Caco-2 (cell line): ENCODE measurements at regions not wholly inside any gene's neighbourhood (a gene's known extent, or its start where the extent isn't known, plus 50 kb on each side); places are given as distances from the start of the nearest gene placed in this dataset.

Experiments used
- BruUV-seq: library from RNA; stranded (reverse); fragments of 400-500 nt; replicated peaks from 2 replicates; lab custom pipeline; 2021; lab: Mats Ljungman, UMichigan
- CTCF ChIA-PET: fragments of 300-600 bp; sonication (Branson Sonifier 250); formaldehyde crosslinking; loops from one replicate; lab custom pipeline; 2022; ENCODE audit warnings: antibody characterized with exemption; lab: Charles Lee
- POLR2A ChIA-PET: fragments of 300-600 bp; sonication (Branson Sonifier 250); formaldehyde crosslinking; loops from one replicate; lab custom pipeline; 2022; ENCODE audit warnings: antibody characterized with exemption; lab: Charles Lee
- DNase-seq, 2 experiments: peaks; one replicate each; pipeline versions ENCODE4 v3.0.0 to v3.0.0-alpha.2; 2020 to 2022
- H3K27me3 ChIP-seq: replicated peaks from 2 replicates; pipeline ENCODE4 v1.6.0; 2011; ENCODE audit warnings: low read length; ENCODE audit not compliant: control insufficient read depth, insufficient read depth
- H3K36me3 ChIP-seq: 2 replicates; pipeline ENCODE4 v1.5.1; 2011; ENCODE audit warnings: low read length; ENCODE audit not compliant: control insufficient read depth, insufficient read depth
- H3K4me1 ChIP-seq: fragments of 250-450 bp; sonication (Bioruptor Pico); 2 replicates; pipeline ENCODE4 v1.5.1; 2020; ENCODE audit warnings: mild to moderate bottlenecking
- H3K4me3 ChIP-seq: 2 replicates; pipeline ENCODE4 v1.5.1; 2011; ENCODE audit warnings: low read depth, mild to moderate bottlenecking, control low read depth, low read length
- H3K9me3 ChIP-seq: fragments of 250-450 bp; sonication (Bioruptor Pico); 2 replicates; pipeline ENCODE4 v1.5.1; 2020; ENCODE audit warnings: mild to moderate bottlenecking, moderate library complexity
- H3K27ac Mint-ChIP-seq: one replicate; pipeline ENCODE4 v1.8.0; 2022; ENCODE audit warnings: mixed read lengths; ENCODE audit not compliant: unreplicated experiment
- H3K27me3 Mint-ChIP-seq: one replicate; pipeline ENCODE4 v1.8.0; 2022; ENCODE audit warnings: mixed read lengths; ENCODE audit not compliant: insufficient read depth, unreplicated experiment
- H3K36me3 Mint-ChIP-seq: one replicate; pipeline ENCODE4 v1.8.0; 2022; ENCODE audit warnings: mild to moderate bottlenecking, mixed read lengths; ENCODE audit not compliant: insufficient read depth, unreplicated experiment
- H3K4me1 Mint-ChIP-seq: one replicate; pipeline ENCODE4 v1.8.0; 2022; ENCODE audit warnings: low read depth, mixed read lengths; ENCODE audit not compliant: unreplicated experiment
- H3K4me3 Mint-ChIP-seq: one replicate; pipeline ENCODE4 v1.8.0; 2022; ENCODE audit warnings: mild to moderate bottlenecking, moderate library complexity, mixed read lengths; ENCODE audit not compliant: unreplicated experiment
- H3K9me3 Mint-ChIP-seq: one replicate; pipeline ENCODE4 v1.8.0; 2022; ENCODE audit warnings: mixed read lengths; ENCODE audit not compliant: unreplicated experiment
- intact Hi-C: fragments of 100-400 bp; cut with micrococcal nuclease; formaldehyde crosslinking; loops from one replicate; pipeline ENCODE4 v1.10.0; 2022; ENCODE audit not compliant: unreplicated experiment
- TF ChIP-seq, protein P1 (sequence below), 2 experiments: fragments of 200-600 bp in 1 of 2; IDR thresholded peaks; 1 replicate in 1 of 2; 2 replicates in 1 of 2; pipeline versions ENCODE4 v1.5.1 to v1.8.0; 2011 to 2022; ENCODE audit warnings: antibody characterized with exemption in 1 of 2, control low read depth in 1 of 2, inconsistent platforms in 1 of 2, low read depth in 1 of 2, low read length in 1 of 2, mild to moderate bottlenecking in 1 of 2, moderate library complexity in 1 of 2; ENCODE audit not compliant: insufficient read depth in 1 of 2, severe bottlenecking in 1 of 2, unreplicated experiment in 1 of 2

DNA sequence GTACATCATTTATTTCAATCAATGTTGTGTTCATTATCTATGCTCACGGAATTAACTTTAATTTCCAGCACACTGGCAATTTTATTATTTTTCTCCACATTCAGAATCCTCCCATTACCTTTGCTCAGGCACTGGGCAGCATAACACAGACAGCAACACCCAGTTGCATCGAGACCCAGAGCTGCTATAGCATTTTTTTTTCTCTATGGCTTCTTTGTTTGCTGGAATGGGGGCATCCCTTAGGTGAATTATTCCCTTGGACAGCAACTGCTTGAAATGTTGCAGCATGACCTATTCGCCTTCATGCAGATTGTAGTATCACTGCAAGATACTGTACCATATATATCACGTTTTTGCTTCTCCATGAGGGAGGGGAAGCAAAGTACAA is 88.8 kb downstream of the CHD9NB start:
- Mint-ChIP-seq H3K27me3 (peaks cover 2% of the 10 kb centered on the region), H3K4me3 (no peak overlapping the region), H3K27ac (no peak overlapping the region), H3K36me3 (no peaks in the 10 kb centered on the region), H3K4me1 (no peaks in the 10 kb centered on the region), H3K9me3 (no peaks in the 10 kb centered on the region)
- ChIA-PET CTCF (interaction anchor here (0.6 kb wide), 1 partner anchor 37 kb away, joined by 3 read pairs; no protein-coding TSS in a partner anchor), POLR2A (no interaction called here)
- intact Hi-C loops = no loop called here
- no peaks in the 10 kb centered on the region for H3K4me1 ChIP-seq
- no peak overlapping the region for H3K4me3 ChIP-seq
- DNase-seq = no peak
- H3K36me3 ChIP-seq = no peaks in the 10 kb centered on the region
- no peaks in the 10 kb centered on the region for H3K9me3 ChIP-seq
- no peaks in the 10 kb centered on the region for H3K27me3 ChIP-seq
- no TSS peak for BruUV-seq
- TF ChIP-seq, protein P1, sequence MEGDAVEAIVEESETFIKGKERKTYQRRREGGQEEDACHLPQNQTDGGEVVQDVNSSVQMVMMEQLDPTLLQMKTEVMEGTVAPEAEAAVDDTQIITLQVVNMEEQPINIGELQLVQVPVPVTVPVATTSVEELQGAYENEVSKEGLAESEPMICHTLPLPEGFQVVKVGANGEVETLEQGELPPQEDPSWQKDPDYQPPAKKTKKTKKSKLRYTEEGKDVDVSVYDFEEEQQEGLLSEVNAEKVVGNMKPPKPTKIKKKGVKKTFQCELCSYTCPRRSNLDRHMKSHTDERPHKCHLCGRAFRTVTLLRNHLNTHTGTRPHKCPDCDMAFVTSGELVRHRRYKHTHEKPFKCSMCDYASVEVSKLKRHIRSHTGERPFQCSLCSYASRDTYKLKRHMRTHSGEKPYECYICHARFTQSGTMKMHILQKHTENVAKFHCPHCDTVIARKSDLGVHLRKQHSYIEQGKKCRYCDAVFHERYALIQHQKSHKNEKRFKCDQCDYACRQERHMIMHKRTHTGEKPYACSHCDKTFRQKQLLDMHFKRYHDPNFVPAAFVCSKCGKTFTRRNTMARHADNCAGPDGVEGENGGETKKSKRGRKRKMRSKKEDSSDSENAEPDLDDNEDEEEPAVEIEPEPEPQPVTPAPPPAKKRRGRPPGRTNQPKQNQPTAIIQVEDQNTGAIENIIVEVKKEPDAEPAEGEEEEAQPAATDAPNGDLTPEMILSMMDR (IDR thresholded peaks at IDR 0.05; ENCODE audit: insufficient read depth in 1 of 2, low read depth in 1 of 2, low read length in 1 of 2, severe bottlenecking in 1 of 2, unreplicated experiment in 1 of 2) = no peak

DNA sequence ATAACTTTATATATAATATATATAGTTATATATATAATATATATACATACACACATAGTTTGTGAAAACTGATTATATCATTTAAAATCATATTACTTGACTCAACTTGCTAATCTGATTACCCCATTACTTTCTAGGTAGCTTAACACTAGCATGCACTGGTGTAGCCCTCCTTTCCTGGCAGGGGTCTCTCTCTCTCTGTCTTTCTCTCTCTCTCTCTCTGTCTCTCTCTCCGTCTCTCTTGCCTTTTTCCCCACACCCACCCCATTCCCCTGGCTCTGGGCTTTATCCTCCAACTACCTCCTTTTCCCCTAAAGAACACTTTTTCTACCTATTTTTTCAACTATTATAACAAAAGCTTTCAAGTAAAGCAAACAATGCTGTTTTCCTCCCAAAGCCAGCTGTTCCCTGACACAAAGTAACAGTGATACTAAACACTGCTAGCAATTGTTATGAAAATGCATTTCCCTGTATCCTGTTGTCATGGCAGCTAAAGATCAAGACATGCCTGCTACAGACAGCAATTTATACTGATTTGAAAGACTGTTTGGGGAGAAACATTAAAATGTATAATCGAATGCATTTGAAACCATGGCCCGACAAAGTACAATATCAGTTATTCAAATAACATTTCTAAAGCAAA is 89.4 kb downstream of the CHD9NB start:
- no peaks in the 10 kb centered on the region for H3K9me3 ChIP-seq
- TF ChIP-seq, protein P1 (IDR thresholded peaks at IDR 0.05; ENCODE audit: insufficient read depth in 1 of 2, low read depth in 1 of 2, low read length in 1 of 2, severe bottlenecking in 1 of 2, unreplicated experiment in 1 of 2) = no peak
- Mint-ChIP-seq H3K36me3 (no peaks in the 10 kb centered on the region), H3K27ac (no peak overlapping the region), H3K4me1 (no peaks in the 10 kb centered on the region), H3K27me3 (peaks cover 2% of the 10 kb centered on the region), H3K9me3 (no peaks in the 10 kb centered on the region), H3K4me3 (no peak overlapping the region)
- no peaks in the 10 kb centered on the region for H3K4me1 ChIP-seq
- ChIA-PET CTCF (interaction anchor here (0.6 kb wide), 1 partner anchor 38 kb away, joined by 3 read pairs; no protein-coding TSS in a partner anchor), POLR2A (no interaction called here)
- no peaks in the 10 kb centered on the region for H3K27me3 ChIP-seq
- intact Hi-C loops = no loop called here
- H3K36me3 ChIP-seq = no peaks in the 10 kb centered on the region
- no peak overlapping the region for H3K4me3 ChIP-seq
- no TSS peak for BruUV-seq
- DNase-seq = no peak

DNA sequence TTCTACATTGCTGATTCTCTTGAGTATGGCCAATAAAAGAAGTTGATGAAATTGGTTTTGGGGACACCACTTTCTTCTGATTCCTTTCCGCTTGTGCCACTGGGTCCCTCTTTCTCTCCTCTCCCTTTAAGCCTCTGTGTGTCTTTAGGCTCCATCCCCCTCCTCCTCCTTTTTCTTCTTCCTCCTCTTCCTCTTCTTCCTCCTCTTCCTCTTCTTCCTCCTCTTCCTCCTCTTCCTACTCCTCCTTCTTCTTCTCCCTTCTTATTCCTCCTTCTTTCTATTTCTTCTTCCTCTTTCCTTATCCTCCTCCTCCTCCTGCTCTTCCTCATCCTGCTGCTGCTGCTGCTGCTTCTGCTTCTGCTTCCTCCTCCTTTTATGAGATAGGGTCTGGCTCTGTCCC is 93.7 kb downstream of the CHD9NB start:
- Mint-ChIP-seq H3K4me1 (no peaks in the 10 kb centered on the region), H3K27ac (no peak overlapping the region), H3K27me3 (peaks cover 12% of the 10 kb centered on the region), H3K9me3 (no peaks in the 10 kb centered on the region), H3K36me3 (no peaks in the 10 kb centered on the region), H3K4me3 (no peak overlapping the region)
- TF ChIP-seq, protein P1 (IDR thresholded peaks at IDR 0.05; ENCODE audit: insufficient read depth in 1 of 2, low read depth in 1 of 2, low read length in 1 of 2, severe bottlenecking in 1 of 2, unreplicated experiment in 1 of 2) = no peak
- Histone ChIP-seq H3K27me3 (no peaks in the 10 kb centered on the region), H3K4me3 (no peak overlapping the region), H3K9me3 (no peaks in the 10 kb centered on the region), H3K4me1 (no peaks in the 10 kb centered on the region), H3K36me3 (no peaks in the 10 kb centered on the region)
- no TSS peak for BruUV-seq
- no peak for DNase-seq
- intact Hi-C loops = no loop called here
- ChIA-PET POLR2A (no interaction called here), CTCF (no interaction called here)
